ENCODE measurements at regions not wholly inside any gene's neighbourhood (a gene's known extent, or its start where the extent isn't known, plus 50 kb on each side); places are given as distances from the start of the nearest gene placed in this dataset.

GRCh38 chr5:103793595-103794182, 231.1 kb upstream of the NUDT12 start:
- TF ChIP-seq TAF1 (IDR thresholded peaks at IDR 0.05; ENCODE audit: low read depth) (no peak), NFIC (IDR thresholded peaks at IDR 0.05) (no peak), ZBTB7A (IDR thresholded peaks at IDR 0.05; ENCODE audit: low read depth) (no peak), CEBPB (IDR thresholded peaks at IDR 0.05) (no peak), FOXM1 (IDR thresholded peaks at IDR 0.05; ENCODE audit: borderline replicate concordance, low read depth) (no peak), MAX (IDR thresholded peaks at IDR 0.05) (no peak), EP300 (IDR thresholded peaks at IDR 0.05; ENCODE audit: borderline replicate concordance) (no peak), TEAD4 (IDR thresholded peaks at IDR 0.05) (no peak)
